Gastroesophageal sphincter (tissue), 4 donors: ENCODE measurements at regions not wholly inside any gene's neighbourhood (a gene's known extent, or its start where the extent isn't known, plus 50 kb on each side); places are given as distances from the start of the nearest gene placed in this dataset.

Experiments used
- ATAC-seq: fragments of 150-250 bp; one replicate; pipeline ENCODE4 v1.9.1; 2016; ENCODE audit warnings: mild to moderate bottlenecking, moderate library complexity
- H3K27ac ChIP-seq, 4 donors: fragments of 200-600 bp; sonication (generic) in 3 of 4; 1 replicate in 3 of 4; 2 replicates in 1 of 4; pipeline ENCODE4 v1.5.1; 2016 to 2019
- H3K27me3 ChIP-seq: fragments of 200-600 bp; sonication (generic); one replicate; pipeline ENCODE4 v1.5.1; 2019
- H3K36me3 ChIP-seq, 2 donors: fragments of 200-600 bp; sonication (generic); one replicate each; pipeline ENCODE4 v1.5.1; 2019; ENCODE audit warnings: control low read depth in 1 of 2
- H3K4me1 ChIP-seq, 3 donors: fragments of 200-600 bp; sonication (generic); 1 replicate in 2 of 3; 2 replicates in 1 of 3; pipeline ENCODE4 v1.5.1; 2016 to 2019; ENCODE audit warnings: control low read depth in 2 of 3
- H3K4me3 ChIP-seq, 2 donors: fragments of 200-600 bp; sonication (generic); one replicate each; pipeline ENCODE4 v1.5.1; 2019; ENCODE audit warnings: mild to moderate bottlenecking in 1 of 2, moderate library complexity in 1 of 2
- H3K9me3 ChIP-seq, 3 donors: fragments of 200-600 bp; sonication (generic); one replicate each; pipeline ENCODE4 v1.5.1; 2017 to 2019; ENCODE audit warnings: control low read depth in 2 of 3
- EP300 ChIP-seq: sonication (generic); formaldehyde crosslinking; IDR thresholded peaks from one replicate; pipeline ENCODE4 v1.6.1; 2017; ENCODE audit warnings: antibody characterized with exemption, mild to moderate bottlenecking
- POLR2A ChIP-seq, 2 donors: fragments of 450-650 bp; IDR thresholded peaks; one replicate each; pipeline ENCODE4 v1.6.1; 2017; ENCODE audit warnings: antibody characterized with exemption in 2 of 2, mild to moderate bottlenecking in 2 of 2, moderate library complexity in 1 of 2
- POLR2AphosphoS5 ChIP-seq: sonication (generic); formaldehyde crosslinking; IDR thresholded peaks from one replicate; pipeline ENCODE4 v1.6.1; 2017; ENCODE audit warnings: antibody characterized with exemption
- WGBS, 2 donors: methylation state at CpG; one replicate each; pipeline ENCODE4 v1.1.5; 2018; ENCODE audit warnings: low coverage in 1 of 2; 5-methylcytosine and 5-hydroxymethylcytosine counted together
- TF ChIP-seq, protein P1 (sequence below), 4 experiments: fragments of 200-600 bp in 2 of 4; fragments of 450-650 bp in 2 of 4; sonication (generic) in 1 of 4; IDR thresholded peaks; one replicate each; pipeline ENCODE4 v1.5.1; 2017 to 2019; ENCODE audit warnings: antibody characterized with exemption in 4 of 4, mild to moderate bottlenecking in 2 of 4, moderate library complexity in 2 of 4

- no peak overlapping the region for H3K27ac ChIP-seq
- H3K9me3 ChIP-seq, result no peaks in the 10 kb centered on the region
- H3K4me1 ChIP-seq, result no peaks in the 10 kb centered on the region
- no peaks in the 10 kb centered on the region for H3K27me3 ChIP-seq
- H3K4me3 ChIP-seq, result no peak overlapping the region
- H3K36me3 ChIP-seq, result no peaks in the 10 kb centered on the region
- WGBS, 2 donors, result 94 to 100% methylated on average over 1 to 2 of the region's 2 CpGs
- no peak for ATAC-seq
- TF ChIP-seq POLR2A (IDR thresholded peaks at IDR 0.05), result no peak
- TF ChIP-seq, protein P1, sequence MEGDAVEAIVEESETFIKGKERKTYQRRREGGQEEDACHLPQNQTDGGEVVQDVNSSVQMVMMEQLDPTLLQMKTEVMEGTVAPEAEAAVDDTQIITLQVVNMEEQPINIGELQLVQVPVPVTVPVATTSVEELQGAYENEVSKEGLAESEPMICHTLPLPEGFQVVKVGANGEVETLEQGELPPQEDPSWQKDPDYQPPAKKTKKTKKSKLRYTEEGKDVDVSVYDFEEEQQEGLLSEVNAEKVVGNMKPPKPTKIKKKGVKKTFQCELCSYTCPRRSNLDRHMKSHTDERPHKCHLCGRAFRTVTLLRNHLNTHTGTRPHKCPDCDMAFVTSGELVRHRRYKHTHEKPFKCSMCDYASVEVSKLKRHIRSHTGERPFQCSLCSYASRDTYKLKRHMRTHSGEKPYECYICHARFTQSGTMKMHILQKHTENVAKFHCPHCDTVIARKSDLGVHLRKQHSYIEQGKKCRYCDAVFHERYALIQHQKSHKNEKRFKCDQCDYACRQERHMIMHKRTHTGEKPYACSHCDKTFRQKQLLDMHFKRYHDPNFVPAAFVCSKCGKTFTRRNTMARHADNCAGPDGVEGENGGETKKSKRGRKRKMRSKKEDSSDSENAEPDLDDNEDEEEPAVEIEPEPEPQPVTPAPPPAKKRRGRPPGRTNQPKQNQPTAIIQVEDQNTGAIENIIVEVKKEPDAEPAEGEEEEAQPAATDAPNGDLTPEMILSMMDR (IDR thresholded peaks at IDR 0.05), result no peak
- no peak for TF ChIP-seq POLR2AphosphoS5
- TF ChIP-seq EP300, result no peak
Observed at GRCh38 chr9:82090046-82090445, 101.5 kb downstream of the SPATA31D1 start.

- 71 to 100% methylated on average over 1 of the region's 1 CpG for WGBS, 2 donors
- Histone ChIP-seq H3K4me1 (no peaks in the 10 kb centered on the region), H3K4me3 (no peak overlapping the region), H3K27me3 (no peaks in the 10 kb centered on the region), H3K36me3 (no peaks in the 10 kb centered on the region), H3K9me3 (no peaks in the 10 kb centered on the region), H3K27ac (no peak overlapping the region)
- no peak for ATAC-seq
- TF ChIP-seq, protein P1 (IDR thresholded peaks at IDR 0.05), result no peak
- TF ChIP-seq POLR2AphosphoS5 (no peak), POLR2A (IDR thresholded peaks at IDR 0.05) (no peak), EP300 (no peak)
Observed at GRCh38 chr9:82091100-82091499, 102.5 kb downstream of the SPATA31D1 start.

DNA sequence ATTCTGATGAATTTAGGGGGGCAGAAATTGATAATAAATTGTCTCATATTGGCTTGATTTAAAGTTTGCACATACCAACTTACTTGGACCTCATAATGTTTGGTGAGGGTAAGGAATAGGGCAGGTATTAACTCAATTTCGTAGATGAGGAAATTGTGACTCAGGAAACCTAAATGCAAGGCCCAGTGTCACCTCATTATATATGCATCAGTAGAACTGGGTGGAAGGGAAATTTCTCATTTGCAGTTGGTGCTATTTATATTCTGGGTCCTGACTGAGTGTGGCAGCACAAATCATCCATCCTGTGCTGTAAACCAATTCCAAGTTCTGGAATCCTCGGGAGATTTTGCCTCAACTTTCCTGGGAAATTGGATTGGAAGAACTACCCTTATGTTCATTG is 103.0 kb downstream of the SPATA31D1 start:
- WGBS, 2 donors, result 61 to 82% methylated on average over 1 to 2 of the region's 2 CpGs
- Histone ChIP-seq H3K27ac (no peak overlapping the region), H3K4me3 (no peak overlapping the region), H3K27me3 (no peaks in the 10 kb centered on the region), H3K36me3 (no peaks in the 10 kb centered on the region), H3K4me1 (no peaks in the 10 kb centered on the region), H3K9me3 (no peaks in the 10 kb centered on the region)
- ATAC-seq, result no peak
- no peak for TF ChIP-seq EP300
- no peak for TF ChIP-seq POLR2AphosphoS5
- TF ChIP-seq, protein P1 (IDR thresholded peaks at IDR 0.05), result no peak
- TF ChIP-seq POLR2A (IDR thresholded peaks at IDR 0.05), result no peak

GRCh38 chr9:82101475-82101874 is 112.9 kb downstream of the SPATA31D1 start:
- H3K27me3 ChIP-seq, result no peaks in the 10 kb centered on the region
- no peak overlapping the region for H3K4me3 ChIP-seq
- TF ChIP-seq POLR2A (IDR thresholded peaks at IDR 0.05) (no peak), EP300 (no peak), POLR2AphosphoS5 (no peak)
- TF ChIP-seq, protein P1 (IDR thresholded peaks at IDR 0.05), result no peak
- H3K27ac ChIP-seq, result no peak overlapping the region
- H3K4me1 ChIP-seq, result no peaks in the 10 kb centered on the region
- WGBS, 2 donors, result 100% methylated on average over 1 of the region's 1 CpG; no CpG with 5 or more reads in 1 of the 2 donors
- no peak for ATAC-seq
- peaks cover 0 to 12% (median 0%) of the 10 kb centered on the region in 3 donors for H3K9me3 ChIP-seq
- H3K36me3 ChIP-seq, result no peaks in the 10 kb centered on the region

DNA sequence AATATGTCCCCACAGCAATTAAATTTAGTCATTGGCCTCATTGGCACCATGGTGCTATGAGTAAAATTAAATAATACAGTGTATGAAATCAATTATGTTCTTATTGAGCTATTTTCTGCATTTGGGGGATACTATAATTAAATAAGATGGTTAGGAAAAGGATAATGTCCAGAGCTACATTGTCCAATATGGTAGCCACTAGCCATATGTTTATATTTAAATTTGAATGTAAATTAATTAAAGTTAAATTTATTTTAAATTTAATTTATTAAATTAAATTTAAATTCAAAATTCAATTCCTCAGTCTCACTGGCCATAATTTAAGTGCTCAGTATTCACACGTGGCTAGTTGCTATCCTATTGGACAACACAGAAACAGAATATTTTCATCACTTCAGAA is 115.7 kb downstream of the SPATA31D1 start:
- H3K9me3 ChIP-seq, result peaks cover 0 to 4% (median 0%) of the 10 kb centered on the region in 3 donors
- no peaks in the 10 kb centered on the region for H3K4me1 ChIP-seq
- TF ChIP-seq, protein P1 (IDR thresholded peaks at IDR 0.05), result no peak
- no peak for TF ChIP-seq POLR2AphosphoS5
- no peak for TF ChIP-seq EP300
- TF ChIP-seq POLR2A (IDR thresholded peaks at IDR 0.05), result no peak
- no peaks in the 10 kb centered on the region for H3K27me3 ChIP-seq
- WGBS, 2 donors, result 77 to 95% methylated on average over 1 of the region's 1 CpG
- H3K4me3 ChIP-seq, result no peak overlapping the region
- ATAC-seq, result no peak
- H3K27ac ChIP-seq, result no peak overlapping the region
- no peaks in the 10 kb centered on the region for H3K36me3 ChIP-seq
